ENCODE measurements at regions not wholly inside any gene's neighbourhood (a gene's known extent, or its start where the extent isn't known, plus 50 kb on each side); places are given as distances from the start of the nearest gene placed in this dataset.
A peak's percentile ranks its signal among the peaks of the same experiment; 100 is the strongest.

- DNase-seq (ENCODE audit: low spot score) = no peak
These were observed 378.4 kb upstream of the RUNX1 start for GRCh38 chr21:35427320-35428000.

GRCh38 chr21:35426897-35427296 is 377.8 kb upstream of the RUNX1 start:
- DNase-seq (ENCODE audit: low spot score) = no peak

- no peak for DNase-seq (ENCODE audit: low spot score)
These were observed 377.4 kb upstream of the RUNX1 start for GRCh38 chr21:35426469-35426868.

GRCh38 chr21:35424122-35424521 is 375.0 kb upstream of the RUNX1 start:
- no peak for DNase-seq (ENCODE audit: low spot score)

GRCh38 chr21:35423709-35424108 is 374.6 kb upstream of the RUNX1 start:
- no peak for DNase-seq (ENCODE audit: low spot score)

- DNase-seq (ENCODE audit: low spot score) = no peak
These were observed 372.9 kb upstream of the RUNX1 start for GRCh38 chr21:35422011-35422410.

GRCh38 chr21:35421221-35421620 is 372.1 kb upstream of the RUNX1 start:
- no peak for DNase-seq (ENCODE audit: low spot score)

- DNase-seq (ENCODE audit: low spot score) = no peak
These were observed 371.6 kb upstream of the RUNX1 start for GRCh38 chr21:35420656-35421055.

GRCh38 chr21:35417762-35418161 is 368.7 kb upstream of the RUNX1 start:
- DNase-seq (ENCODE audit: low spot score) = no peak

- DNase-seq (ENCODE audit: low spot score) = no peak
These were observed 367.9 kb upstream of the RUNX1 start for GRCh38 chr21:35416866-35417489.

GRCh38 chr21:35414507-35415139 is 365.5 kb upstream of the RUNX1 start:
- no peak for DNase-seq (ENCODE audit: low spot score)

- DNase-seq (ENCODE audit: low spot score) = no peak
These were observed 365.0 kb upstream of the RUNX1 start for GRCh38 chr21:35414056-35414455.

- DNase-seq (ENCODE audit: low spot score) = no peak
These were observed 363.1 kb upstream of the RUNX1 start for GRCh38 chr21:35412231-35412630.

GRCh38 chr21:35411434-35411833 is 362.3 kb upstream of the RUNX1 start:
- no peak for DNase-seq (ENCODE audit: low spot score)

- no peak for DNase-seq (ENCODE audit: low spot score)
These were observed 361.6 kb upstream of the RUNX1 start for GRCh38 chr21:35410656-35411055.

- DNase-seq (ENCODE audit: low spot score) = no peak
These were observed 361.0 kb upstream of the RUNX1 start for GRCh38 chr21:35410123-35410522.

- no peak for DNase-seq (ENCODE audit: low spot score)
These were observed 359.3 kb upstream of the RUNX1 start for GRCh38 chr21:35408401-35408800.

GRCh38 chr21:35406635-35407034 is 357.5 kb upstream of the RUNX1 start:
- no peak for DNase-seq (ENCODE audit: low spot score)

GRCh38 chr21:35405981-35406380 is 356.9 kb upstream of the RUNX1 start:
- no peak for DNase-seq (ENCODE audit: low spot score)

GRCh38 chr21:35404247-35404646 is 355.1 kb upstream of the RUNX1 start:
- DNase-seq (ENCODE audit: low spot score) = no peak

- no peak for DNase-seq (ENCODE audit: low spot score)
These were observed 353.0 kb upstream of the RUNX1 start for GRCh38 chr21:35402061-35402460.

GRCh38 chr21:35401476-35401875 is 352.4 kb upstream of the RUNX1 start:
- no peak for DNase-seq (ENCODE audit: low spot score)

- DNase-seq (ENCODE audit: low spot score) = peak; percentile 69
These were observed 351.3 kb upstream of the RUNX1 start for GRCh38 chr21:35400233-35400939.

All from CD4-positive, alpha-beta T cell treated with Interleukin-2 at 100 ng/mL for 4 hours (primary cell).